Heart left ventricle (tissue), 13 donors: ENCODE measurements at regions not wholly inside any gene's neighbourhood (a gene's known extent, or its start where the extent isn't known, plus 50 kb on each side); places are given as distances from the start of the nearest gene placed in this dataset.

ENCODE experiments used
- POLR2A ChIP-seq, 2 donors: fragments of 450-650 bp; IDR thresholded peaks; one replicate each; pipeline ENCODE4 v1.6.1; 2017; ENCODE audit warnings: antibody characterized with exemption in 2 of 2, mild to moderate bottlenecking in 2 of 2, moderate library complexity in 2 of 2
- TF ChIP-seq, protein P1 (sequence below), 12 donors: fragments of 200-600 bp; sonication (generic) in 4 of 12; IDR thresholded peaks; one replicate each; pipeline versions ENCODE4 v1.5.0 to v1.8.0; 2018 to 2022; ENCODE audit warnings: antibody characterized with exemption in 12 of 12, mild to moderate bottlenecking in 5 of 12
- donor health status: ischemic (EF 13 %, LVEDD 7.1; RV severe dilation, severe dysfunction).
- donor health status: DM: no; HTN: yes; CAD: no.
- donor health status: DM: no; HTN: no; CAD: no.
- donor health status: ischemic (EF 25% LVEDD 6.9; RV normal size, moderate dysfunction).
- donor health status: ischemic (EF 25% LVEDD 5.7; RV mildly dilated, moderate dysfunction).
- donor health status: ischemic (EF 35%, LVEDD 5.7; RV mildly dilated, moderate dysfunction).
- donor health status: nonischemic (EF 11% LVEDD 7.7; RV severe dilation, severe dysfunction).
- donor health status: DM: yes; HTN: yes; CAD: no.
- donor health status: PGD.
- donor health status: ischemic (EF 29% LVEDD 5.4; RV normal size, mild dysfunction).
- donor health status: nonischemic (EF 23%, LVEDD 6.1; RV moderate dilation, normal function).

DNA sequence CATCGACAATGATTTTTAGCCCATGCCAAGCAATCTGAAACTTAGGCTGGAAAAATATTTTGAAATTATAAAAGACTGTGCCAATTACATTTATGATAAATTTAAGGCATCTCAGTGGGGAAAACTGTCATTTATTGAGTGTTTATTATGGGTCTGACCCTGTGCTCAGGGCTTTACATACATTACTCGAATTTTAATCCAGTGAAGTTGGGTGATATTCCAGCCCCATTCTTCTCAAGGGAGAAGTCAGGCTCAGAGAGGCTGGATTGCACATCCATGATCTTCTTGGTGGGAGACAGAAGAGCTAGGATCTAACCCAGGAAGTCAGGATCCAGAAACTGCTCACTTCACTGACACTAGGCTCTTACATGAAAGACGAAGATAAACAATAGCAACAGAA is 260.8 kb downstream of the QDPR start:
- TF ChIP-seq, protein P1, sequence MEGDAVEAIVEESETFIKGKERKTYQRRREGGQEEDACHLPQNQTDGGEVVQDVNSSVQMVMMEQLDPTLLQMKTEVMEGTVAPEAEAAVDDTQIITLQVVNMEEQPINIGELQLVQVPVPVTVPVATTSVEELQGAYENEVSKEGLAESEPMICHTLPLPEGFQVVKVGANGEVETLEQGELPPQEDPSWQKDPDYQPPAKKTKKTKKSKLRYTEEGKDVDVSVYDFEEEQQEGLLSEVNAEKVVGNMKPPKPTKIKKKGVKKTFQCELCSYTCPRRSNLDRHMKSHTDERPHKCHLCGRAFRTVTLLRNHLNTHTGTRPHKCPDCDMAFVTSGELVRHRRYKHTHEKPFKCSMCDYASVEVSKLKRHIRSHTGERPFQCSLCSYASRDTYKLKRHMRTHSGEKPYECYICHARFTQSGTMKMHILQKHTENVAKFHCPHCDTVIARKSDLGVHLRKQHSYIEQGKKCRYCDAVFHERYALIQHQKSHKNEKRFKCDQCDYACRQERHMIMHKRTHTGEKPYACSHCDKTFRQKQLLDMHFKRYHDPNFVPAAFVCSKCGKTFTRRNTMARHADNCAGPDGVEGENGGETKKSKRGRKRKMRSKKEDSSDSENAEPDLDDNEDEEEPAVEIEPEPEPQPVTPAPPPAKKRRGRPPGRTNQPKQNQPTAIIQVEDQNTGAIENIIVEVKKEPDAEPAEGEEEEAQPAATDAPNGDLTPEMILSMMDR (IDR thresholded peaks at IDR 0.05), result no peak
- no peak for TF ChIP-seq POLR2A (IDR thresholded peaks at IDR 0.05)
